VCaP (cell line): ENCODE measurements at regions not wholly inside any gene's neighbourhood (a gene's known extent, or its start where the extent isn't known, plus 50 kb on each side); places are given as distances from the start of the nearest gene placed in this dataset.

Experiments
- H3K27ac ChIP-seq: fragments of 450-650 bp; 2 replicates; pipeline ENCODE4 v1.5.1; 2017
- CTCF ChIP-seq: fragments of 450-650 bp; conservative IDR thresholded peaks from 2 replicates; pipeline ENCODE4 v1.5.1; 2017; ENCODE audit warnings: mild to moderate bottlenecking, moderate library complexity

DNA sequence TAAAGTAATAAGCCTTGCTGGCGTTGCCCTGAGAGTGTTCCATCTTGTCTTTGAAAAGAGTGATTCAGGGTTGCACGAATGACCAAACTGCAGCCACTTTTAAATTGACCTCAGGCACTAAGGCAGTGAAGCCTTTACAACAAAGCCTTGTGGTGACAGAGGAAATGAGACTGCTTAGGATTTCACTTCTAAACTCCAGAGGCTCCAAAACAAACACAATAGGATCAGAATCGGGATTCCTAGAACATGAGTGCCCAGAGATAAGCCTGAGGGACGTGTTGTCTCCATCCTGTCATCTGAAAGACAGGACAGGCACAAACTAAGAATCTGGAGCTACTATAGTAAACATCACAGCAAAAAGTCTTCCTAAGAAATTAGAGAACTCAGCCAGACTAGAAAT lies 405.2 kb downstream of the PPARGC1A start:
- no peak for TF ChIP-seq CTCF
- no peak overlapping the region for H3K27ac ChIP-seq

GRCh38 chr4:23483320-23483960 lies 406.4 kb downstream of the PPARGC1A start:
- H3K27ac ChIP-seq, result no peak overlapping the region
- no peak for TF ChIP-seq CTCF

DNA sequence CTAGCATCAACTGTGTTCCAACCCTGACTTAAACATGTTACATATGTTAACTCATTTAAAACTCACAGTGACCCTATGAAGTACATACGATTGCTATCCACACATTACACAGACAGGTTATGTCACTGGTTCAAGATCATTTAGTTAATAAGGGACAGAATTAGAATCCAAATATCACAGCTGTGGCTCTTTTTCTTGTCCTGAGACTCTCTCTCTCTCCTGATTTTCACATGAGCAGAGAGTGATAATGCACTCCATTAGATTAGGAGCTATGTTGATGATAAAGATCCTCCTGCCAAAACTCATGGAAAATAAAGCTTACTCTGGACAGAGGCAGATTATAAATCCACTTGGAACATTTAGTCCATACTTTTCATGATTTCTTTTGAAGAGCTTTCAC lies 408.3 kb downstream of the PPARGC1A start:
- TF ChIP-seq CTCF, result no peak
- H3K27ac ChIP-seq, result no peak overlapping the region

DNA sequence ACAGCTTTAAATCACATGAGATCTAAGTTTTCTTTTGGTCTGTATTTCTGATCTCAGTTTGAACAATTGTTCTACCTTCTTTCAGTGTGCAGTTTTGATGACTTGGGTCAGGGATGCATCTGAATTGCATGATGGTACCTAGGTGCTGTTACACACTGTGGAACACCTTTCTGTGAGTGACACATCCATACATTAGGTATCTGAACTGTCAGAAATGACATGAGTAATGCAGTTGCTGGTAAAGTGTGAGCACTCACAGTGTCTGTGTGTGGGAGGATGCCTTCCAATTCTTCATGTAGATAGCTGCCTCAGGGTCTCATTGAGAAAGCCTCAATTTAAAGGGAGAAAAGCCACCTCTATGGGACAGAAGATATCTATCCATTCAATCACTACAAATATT lies 411.9 kb downstream of the PPARGC1A start:
- H3K27ac ChIP-seq, result no peak overlapping the region
- TF ChIP-seq CTCF, result no peak

DNA sequence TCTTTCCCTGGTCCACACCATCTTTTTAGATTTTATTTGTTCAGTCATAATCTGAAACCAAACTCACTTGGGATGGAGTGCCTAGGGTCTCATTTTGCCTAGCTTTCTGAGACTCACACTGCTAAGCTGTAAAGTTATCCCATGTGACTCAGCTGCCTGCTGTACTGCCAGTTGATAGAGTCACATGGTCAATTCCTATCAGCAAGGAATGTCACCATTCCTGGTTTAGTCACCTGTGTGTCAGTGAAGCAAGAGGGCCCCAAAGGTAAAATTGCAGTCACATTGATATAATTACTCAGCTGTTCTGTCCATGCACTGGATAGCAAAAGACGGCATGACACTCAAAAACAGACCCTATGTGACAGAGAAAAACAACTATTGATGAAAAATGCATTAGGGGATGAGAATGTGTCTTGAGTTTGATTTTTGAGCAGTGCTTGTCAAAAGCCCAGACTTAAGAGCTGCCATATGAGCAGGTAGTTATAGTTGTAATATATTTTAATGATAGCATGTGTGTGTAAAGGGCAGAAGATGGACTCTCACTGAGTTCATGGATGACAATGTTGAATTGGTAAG lies 413.2 kb downstream of the PPARGC1A start:
- H3K27ac ChIP-seq, result no peak overlapping the region
- TF ChIP-seq CTCF, result no peak

DNA sequence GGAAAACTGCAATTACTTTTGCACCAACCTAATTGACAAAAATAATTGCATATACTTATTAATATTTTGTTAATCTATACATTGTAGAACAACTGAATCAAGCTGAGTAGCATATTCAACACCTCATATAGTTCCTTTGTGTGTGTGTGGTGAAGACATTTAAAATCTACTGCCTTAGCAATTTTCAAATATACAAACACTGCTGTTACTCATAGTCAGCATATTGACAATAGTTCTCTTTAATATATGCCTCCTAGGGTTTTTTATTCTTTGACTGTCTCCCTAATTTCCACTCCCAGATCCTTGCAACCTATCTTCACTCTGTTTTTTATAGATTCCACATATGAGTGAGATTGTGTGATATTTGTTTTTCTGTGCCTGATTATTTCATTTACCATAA lies 426.8 kb downstream of the PPARGC1A start:
- H3K27ac ChIP-seq, result no peak overlapping the region
- TF ChIP-seq CTCF, result no peak

- H3K27ac ChIP-seq, result no peak overlapping the region
- TF ChIP-seq CTCF, result no peak
Observed at GRCh38 chr4:23458054-23458453, 431.8 kb downstream of the PPARGC1A start.
